CD4-positive, alpha-beta memory T cell (primary cell): ENCODE measurements at regions not wholly inside any gene's neighbourhood (a gene's known extent, or its start where the extent isn't known, plus 50 kb on each side); places are given as distances from the start of the nearest gene placed in this dataset.

ENCODE experiments used
- CTCF ChIA-PET: fragments of 350-600 bp; sonication (Branson Sonifier 250); formaldehyde crosslinking; loops from one replicate; lab custom pipeline; 2021; ENCODE audit warnings: inconsistent platforms; ENCODE audit not compliant: partially characterized antibody; lab: Charles Lee
- POLR2A ChIA-PET: fragments of 350-600 bp; sonication (Branson Sonifier 250); formaldehyde crosslinking; loops from one replicate; lab custom pipeline; 2021; ENCODE audit not compliant: partially characterized antibody; lab: Charles Lee
- DNase-seq, 5 donors: peaks; one replicate each; pipeline versions ENCODE4 v3.0.0 to v3.0.0-alpha.2; 2020 to 2022; ENCODE audit warnings: mixed read lengths in 1 of 5
- H3K27ac ChIP-seq: one replicate; pipeline ENCODE4 v1.7.0; 2013; ENCODE audit warnings: low read depth, low read length
- H3K27me3 ChIP-seq: 2 replicates; pipeline ENCODE4 v1.7.0; 2013; ENCODE audit warnings: mild to moderate bottlenecking, low read length, moderate library complexity; ENCODE audit not compliant: insufficient read depth
- H3K36me3 ChIP-seq: 2 replicates; pipeline ENCODE4 v1.7.0; 2013; ENCODE audit warnings: mild to moderate bottlenecking, low read length, moderate library complexity; ENCODE audit not compliant: insufficient read depth
- H3K4me1 ChIP-seq: 2 replicates; pipeline ENCODE4 v1.7.0; 2013; ENCODE audit warnings: mild to moderate bottlenecking, low read length, moderate library complexity; ENCODE audit not compliant: insufficient read depth
- H3K4me3 ChIP-seq, 2 donors: one replicate each; pipeline ENCODE4 v1.7.0; 2013; ENCODE audit warnings: low read length in 2 of 2, mild to moderate bottlenecking in 1 of 2
- H3K9me3 ChIP-seq, 2 donors: one replicate each; pipeline ENCODE4 v1.7.0; 2013; ENCODE audit warnings: low read length in 2 of 2, control low read depth in 1 of 2; ENCODE audit not compliant: control insufficient read depth in 1 of 2
- H3K27ac Mint-ChIP-seq, 7 donors: one replicate each; pipeline ENCODE4 v1.8.0; 2020 to 2021; ENCODE audit warnings: mixed read lengths in 7 of 7, mild to moderate bottlenecking in 6 of 7, inconsistent platforms in 3 of 7, moderate library complexity in 3 of 7
- H3K27me3 Mint-ChIP-seq, 2 donors: one replicate each; pipeline ENCODE4 v1.8.0; 2020 to 2021; ENCODE audit warnings: mixed read lengths in 2 of 2
- H3K36me3 Mint-ChIP-seq, 2 donors: one replicate each; pipeline ENCODE4 v1.8.0; 2020 to 2021; ENCODE audit warnings: mixed read lengths in 2 of 2, inconsistent platforms in 1 of 2, mild to moderate bottlenecking in 1 of 2
- H3K4me1 Mint-ChIP-seq, 4 donors: one replicate each; pipeline ENCODE4 v1.8.0; 2020 to 2021; ENCODE audit warnings: mixed read lengths in 4 of 4, mild to moderate bottlenecking in 1 of 4
- H3K4me3 Mint-ChIP-seq, 8 donors: one replicate each; pipeline ENCODE4 v1.8.0; 2020 to 2021; ENCODE audit warnings: mixed read lengths in 8 of 8, mild to moderate bottlenecking in 7 of 8, moderate library complexity in 6 of 8, inconsistent platforms in 3 of 8
- H3K9me3 Mint-ChIP-seq, 8 donors: one replicate each; pipeline ENCODE4 v1.8.0; 2020 to 2021; ENCODE audit warnings: mixed read lengths in 8 of 8, mild to moderate bottlenecking in 5 of 8, inconsistent platforms in 3 of 8, moderate library complexity in 1 of 8
- intact Hi-C: fragments of 100-400 bp; cut with micrococcal nuclease; formaldehyde crosslinking; loops from one replicate; pipeline ENCODE4 v1.15.1; 2023

DNA sequence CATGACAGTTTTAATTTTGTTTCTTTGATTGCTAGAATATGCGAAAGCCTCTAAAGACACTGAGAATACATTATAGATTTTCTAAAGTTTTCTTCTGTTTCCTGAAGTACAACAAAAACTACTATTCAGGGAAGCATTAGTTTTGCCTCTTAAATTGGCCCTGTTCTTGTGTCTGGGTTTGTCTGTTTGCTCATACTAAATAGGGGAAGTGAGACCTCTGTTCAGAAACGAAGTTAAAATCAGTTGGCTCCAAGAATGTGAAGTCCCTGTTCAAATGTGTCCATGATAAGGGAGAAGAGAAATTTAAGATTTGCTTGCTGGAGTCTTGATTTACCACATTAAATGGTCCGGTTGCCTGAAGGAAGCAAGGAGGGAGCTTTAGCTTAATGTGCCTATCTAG, 327.3 kb upstream of the GBE1 start:
- H3K4me1 ChIP-seq: no peaks in the 10 kb centered on the region
- ChIA-PET CTCF (no interaction called here), POLR2A (no interaction called here)
- peaks cover 0 to 6% (median 0%) of the 10 kb centered on the region in 8 donors for H3K9me3 Mint-ChIP-seq
- no peaks in the 10 kb centered on the region for H3K36me3 Mint-ChIP-seq
- no peak overlapping the region for H3K27ac Mint-ChIP-seq
- no peak overlapping the region for H3K4me3 ChIP-seq
- intact Hi-C loops: no loop called here
- no peaks in the 10 kb centered on the region for H3K36me3 ChIP-seq
- H3K27me3 Mint-ChIP-seq: no peaks in the 10 kb centered on the region
- DNase-seq: no peak
- H3K4me3 Mint-ChIP-seq: no peak overlapping the region
- H3K4me1 Mint-ChIP-seq: no peaks in the 10 kb centered on the region
- H3K27me3 ChIP-seq: no peaks in the 10 kb centered on the region
- no peak overlapping the region for H3K27ac ChIP-seq
- no peaks in the 10 kb centered on the region for H3K9me3 ChIP-seq

DNA sequence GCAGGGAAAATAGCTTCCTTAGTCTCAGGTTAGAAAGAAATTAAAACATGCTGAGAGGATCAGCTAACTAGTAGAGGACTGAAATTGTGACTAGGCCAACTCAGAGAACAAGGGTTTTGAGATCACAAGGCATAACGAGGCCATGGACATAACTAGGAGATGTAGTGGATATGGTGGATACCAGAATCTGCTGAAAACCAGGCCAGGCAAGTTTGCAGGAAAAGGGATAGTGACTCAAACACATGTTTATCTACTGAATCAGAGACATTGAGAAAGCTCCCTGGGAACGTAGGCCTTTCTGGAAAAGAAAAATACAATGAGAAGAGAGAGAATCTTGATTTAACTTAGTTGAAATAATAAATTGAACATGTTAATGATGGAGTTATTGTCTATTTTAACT, 326.5 kb upstream of the GBE1 start:
- Histone ChIP-seq H3K27ac (no peak overlapping the region), H3K4me3 (no peak overlapping the region), H3K4me1 (no peaks in the 10 kb centered on the region), H3K9me3 (no peaks in the 10 kb centered on the region), H3K27me3 (no peaks in the 10 kb centered on the region), H3K36me3 (no peaks in the 10 kb centered on the region)
- POLR2A ChIA-PET: no interaction called here
- Mint-ChIP-seq H3K27ac (no peak overlapping the region), H3K27me3 (no peaks in the 10 kb centered on the region), H3K9me3 (peaks cover 0 to 6% (median 0%) of the 10 kb centered on the region in 8 donors), H3K36me3 (no peaks in the 10 kb centered on the region), H3K4me3 (no peak overlapping the region), H3K4me1 (no peaks in the 10 kb centered on the region)
- CTCF ChIA-PET: no interaction called here
- intact Hi-C loops: no loop called here
- no peak for DNase-seq

DNA sequence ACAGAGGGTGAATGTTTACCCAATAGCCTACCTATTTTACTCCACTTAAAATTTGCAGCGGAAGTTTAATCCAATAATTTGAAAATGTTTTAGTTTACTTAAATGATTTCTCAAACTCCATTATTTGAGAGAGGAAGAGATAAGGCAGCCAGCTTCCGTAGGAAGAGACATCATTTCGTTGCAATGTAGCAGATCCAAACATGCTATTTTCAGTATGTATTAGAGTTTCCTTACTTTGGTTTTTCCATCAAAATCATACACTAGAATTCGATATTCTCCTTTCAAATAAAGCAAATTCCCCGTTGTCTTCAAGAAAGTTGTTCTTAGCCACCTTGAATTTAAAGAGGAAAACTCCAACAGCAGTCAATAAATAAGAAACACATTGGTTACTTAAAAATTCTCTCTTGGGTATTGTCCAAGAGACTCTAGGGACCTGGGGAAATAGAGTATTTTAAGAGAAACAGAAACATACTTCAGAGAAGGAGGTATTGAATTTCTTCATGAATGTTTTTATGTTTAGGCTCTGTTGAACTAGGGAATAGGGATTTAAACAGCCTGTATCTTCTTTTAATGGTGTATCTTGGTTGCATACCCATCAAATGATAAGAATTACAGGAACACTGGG, 324.5 kb upstream of the GBE1 start:
- intact Hi-C loops: no loop called here
- H3K27ac Mint-ChIP-seq: no peak overlapping the region
- Histone ChIP-seq H3K9me3 (no peaks in the 10 kb centered on the region), H3K36me3 (no peaks in the 10 kb centered on the region), H3K4me1 (no peaks in the 10 kb centered on the region), H3K27me3 (no peaks in the 10 kb centered on the region), H3K27ac (no peak overlapping the region), H3K4me3 (no peak overlapping the region)
- H3K36me3 Mint-ChIP-seq: no peaks in the 10 kb centered on the region
- no peaks in the 10 kb centered on the region for H3K4me1 Mint-ChIP-seq
- no peaks in the 10 kb centered on the region for H3K27me3 Mint-ChIP-seq
- H3K4me3 Mint-ChIP-seq: no peak overlapping the region
- peaks cover 0 to 1% (median 0%) of the 10 kb centered on the region in 8 donors for H3K9me3 Mint-ChIP-seq
- CTCF ChIA-PET: no interaction called here
- no peak for DNase-seq
- POLR2A ChIA-PET: no interaction called here

DNA sequence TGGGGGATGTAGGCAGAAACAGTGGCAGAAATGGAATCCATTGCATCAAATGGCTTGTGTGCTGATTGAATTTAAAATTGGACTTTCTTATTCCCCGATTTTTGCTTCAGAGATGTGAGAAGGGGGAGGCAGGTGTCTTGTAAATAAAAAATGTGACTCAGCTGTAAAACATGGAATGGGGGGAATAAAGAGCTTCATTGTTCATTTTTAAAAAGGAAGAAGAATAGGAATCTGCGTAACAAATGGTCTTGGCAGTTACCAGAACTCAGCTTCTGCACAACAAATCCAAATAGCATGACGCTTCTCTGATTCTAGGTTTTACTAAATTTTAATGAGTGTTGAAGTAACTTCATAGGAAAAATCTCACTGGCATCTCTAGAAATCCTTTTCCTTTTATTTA, 323.9 kb upstream of the GBE1 start:
- ChIA-PET POLR2A (no interaction called here), CTCF (no interaction called here)
- no peaks in the 10 kb centered on the region for H3K36me3 ChIP-seq
- no peaks in the 10 kb centered on the region for H3K4me1 ChIP-seq
- intact Hi-C loops: no loop called here
- H3K4me3 ChIP-seq: no peak overlapping the region
- Mint-ChIP-seq H3K4me1 (no peaks in the 10 kb centered on the region), H3K27ac (no peak overlapping the region), H3K9me3 (peaks cover 0 to 1% (median 0%) of the 10 kb centered on the region in 8 donors), H3K27me3 (no peaks in the 10 kb centered on the region), H3K4me3 (no peak overlapping the region), H3K36me3 (no peaks in the 10 kb centered on the region)
- H3K27ac ChIP-seq: no peak overlapping the region
- H3K9me3 ChIP-seq: no peaks in the 10 kb centered on the region
- no peaks in the 10 kb centered on the region for H3K27me3 ChIP-seq
- DNase-seq: no peak

DNA sequence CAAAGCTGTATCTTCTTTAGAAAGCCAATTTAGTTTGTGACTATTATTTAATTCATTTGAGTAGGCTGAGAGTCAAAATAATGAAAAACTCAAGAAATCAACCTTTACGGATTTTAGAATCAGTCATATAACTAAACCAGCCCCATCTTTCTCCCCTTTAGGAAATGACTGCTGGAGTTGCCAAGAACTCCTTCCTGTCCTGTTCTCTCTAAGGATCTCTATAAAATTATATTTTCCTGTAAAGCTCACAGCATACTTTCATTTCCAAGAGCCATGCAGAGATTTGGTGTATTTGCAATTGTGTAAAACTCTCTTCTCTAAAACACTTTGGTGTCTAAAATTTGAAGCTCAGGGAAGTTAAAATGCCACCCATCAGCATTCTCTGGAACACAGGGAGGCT, 323.4 kb upstream of the GBE1 start:
- intact Hi-C loops: no loop called here
- H3K4me1 Mint-ChIP-seq: no peaks in the 10 kb centered on the region
- no peaks in the 10 kb centered on the region for H3K9me3 ChIP-seq
- no peak overlapping the region for H3K4me3 ChIP-seq
- H3K27me3 ChIP-seq: no peaks in the 10 kb centered on the region
- no peaks in the 10 kb centered on the region for H3K9me3 Mint-ChIP-seq
- no peaks in the 10 kb centered on the region for H3K27me3 Mint-ChIP-seq
- H3K27ac ChIP-seq: no peak overlapping the region
- POLR2A ChIA-PET: no interaction called here
- H3K36me3 ChIP-seq: no peaks in the 10 kb centered on the region
- H3K4me3 Mint-ChIP-seq: no peak overlapping the region
- no peaks in the 10 kb centered on the region for H3K4me1 ChIP-seq
- CTCF ChIA-PET: no interaction called here
- DNase-seq: no peak
- no peak overlapping the region for H3K27ac Mint-ChIP-seq
- no peaks in the 10 kb centered on the region for H3K36me3 Mint-ChIP-seq

DNA sequence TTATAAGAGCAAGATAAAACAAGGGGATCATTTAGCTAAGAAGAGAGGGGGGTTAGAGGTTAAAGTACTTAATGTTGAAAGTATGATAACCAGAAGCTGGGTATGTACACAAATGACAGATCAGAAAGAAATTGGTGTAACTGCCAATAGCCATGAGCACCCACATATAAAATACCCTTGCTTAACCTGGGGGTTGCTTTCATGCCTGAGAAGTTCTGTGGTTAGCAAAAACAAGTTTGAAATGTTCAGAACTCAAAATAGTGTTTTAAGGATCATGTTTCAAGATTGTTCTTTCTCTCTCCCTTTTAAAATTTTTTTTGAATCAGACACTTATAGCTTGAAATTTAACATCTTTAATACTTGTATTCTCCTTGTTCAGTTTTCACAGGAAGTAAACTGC, 321.4 kb upstream of the GBE1 start:
- H3K27ac ChIP-seq: no peak overlapping the region
- Mint-ChIP-seq H3K4me1 (no peaks in the 10 kb centered on the region), H3K27me3 (no peaks in the 10 kb centered on the region), H3K4me3 (no peak overlapping the region), H3K27ac (no peak overlapping the region), H3K9me3 (no peaks in the 10 kb centered on the region), H3K36me3 (no peaks in the 10 kb centered on the region)
- CTCF ChIA-PET: no interaction called here
- no peak for DNase-seq
- no peak overlapping the region for H3K4me3 ChIP-seq
- no peaks in the 10 kb centered on the region for H3K4me1 ChIP-seq
- POLR2A ChIA-PET: no interaction called here
- no peaks in the 10 kb centered on the region for H3K27me3 ChIP-seq
- no peaks in the 10 kb centered on the region for H3K9me3 ChIP-seq
- intact Hi-C loops: no loop called here
- H3K36me3 ChIP-seq: no peaks in the 10 kb centered on the region

DNA sequence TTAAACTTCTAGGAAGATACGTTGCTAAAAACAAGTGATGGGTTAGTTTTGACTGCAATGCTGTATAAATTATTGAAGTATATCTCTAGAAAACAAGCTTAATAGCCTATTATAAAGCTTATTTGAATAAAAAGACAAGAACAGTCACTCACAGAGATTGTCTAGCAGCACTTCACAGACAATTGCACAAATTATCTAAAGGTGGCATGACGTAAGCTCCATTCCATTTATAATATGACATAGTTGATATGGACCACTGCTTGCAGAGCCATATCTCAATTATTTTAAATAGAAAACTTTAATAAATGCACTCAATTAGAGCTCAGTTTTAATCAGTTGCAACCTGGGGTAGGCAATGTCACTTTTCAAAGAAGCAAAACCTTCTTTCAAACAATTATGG, 319.9 kb upstream of the GBE1 start:
- no peaks in the 10 kb centered on the region for H3K27me3 Mint-ChIP-seq
- H3K36me3 Mint-ChIP-seq: no peaks in the 10 kb centered on the region
- Histone ChIP-seq H3K36me3 (no peaks in the 10 kb centered on the region), H3K4me1 (no peaks in the 10 kb centered on the region), H3K9me3 (no peaks in the 10 kb centered on the region), H3K27me3 (no peaks in the 10 kb centered on the region), H3K27ac (no peak overlapping the region), H3K4me3 (no peak overlapping the region)
- no peaks in the 10 kb centered on the region for H3K4me1 Mint-ChIP-seq
- DNase-seq: no peak
- POLR2A ChIA-PET: no interaction called here
- no peak overlapping the region for H3K27ac Mint-ChIP-seq
- no peak overlapping the region for H3K4me3 Mint-ChIP-seq
- H3K9me3 Mint-ChIP-seq: no peaks in the 10 kb centered on the region
- CTCF ChIA-PET: no interaction called here
- intact Hi-C loops: no loop called here

DNA sequence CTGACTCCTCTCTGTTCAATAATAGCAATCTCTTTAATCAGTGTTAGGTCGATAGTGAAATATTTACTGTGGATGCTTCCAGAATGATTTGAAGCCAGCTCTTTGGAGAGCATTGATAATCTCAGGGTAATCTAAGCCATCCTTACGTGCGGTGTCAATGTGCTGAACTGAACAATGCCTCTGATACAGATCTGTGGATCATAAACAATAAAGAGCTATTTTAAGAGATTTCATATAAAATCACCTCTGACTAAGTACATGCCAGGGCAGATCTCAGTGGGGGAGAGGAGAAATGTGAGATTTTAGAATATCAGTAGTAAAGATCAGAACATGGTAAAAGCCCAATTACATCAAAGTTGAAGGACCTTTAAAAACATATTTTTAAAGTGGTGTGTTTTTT, 319.3 kb upstream of the GBE1 start:
- Mint-ChIP-seq H3K9me3 (no peaks in the 10 kb centered on the region), H3K27me3 (no peaks in the 10 kb centered on the region), H3K4me1 (no peaks in the 10 kb centered on the region), H3K27ac (no peak overlapping the region), H3K4me3 (no peak overlapping the region), H3K36me3 (no peaks in the 10 kb centered on the region)
- POLR2A ChIA-PET: no interaction called here
- no peak for DNase-seq
- H3K27ac ChIP-seq: no peak overlapping the region
- H3K4me1 ChIP-seq: no peaks in the 10 kb centered on the region
- no peaks in the 10 kb centered on the region for H3K9me3 ChIP-seq
- intact Hi-C loops: no loop called here
- CTCF ChIA-PET: no interaction called here
- H3K4me3 ChIP-seq: no peak overlapping the region
- no peaks in the 10 kb centered on the region for H3K27me3 ChIP-seq
- H3K36me3 ChIP-seq: no peaks in the 10 kb centered on the region
